Stimulated activated CD4-positive, alpha-beta T cell treated with anti-CD3 and anti-CD28 coated beads, Interleukin-2, amount 100 ng/mL, for 24 hours (primary cell): ENCODE measurements at regions not wholly inside any gene's neighbourhood (a gene's known extent, or its start where the extent isn't known, plus 50 kb on each side); places are given as distances from the start of the nearest gene placed in this dataset.
"Not testable (repeated sequence)": the region's sequence is repeated elsewhere in the genome, so short reads cannot be mapped to it uniquely, and the experiment has no call there.

Experiments used
- DNase-seq, 2 donors: peaks; one replicate each; pipeline ENCODE4 v3.0.0-alpha.2; 2020

DNA sequence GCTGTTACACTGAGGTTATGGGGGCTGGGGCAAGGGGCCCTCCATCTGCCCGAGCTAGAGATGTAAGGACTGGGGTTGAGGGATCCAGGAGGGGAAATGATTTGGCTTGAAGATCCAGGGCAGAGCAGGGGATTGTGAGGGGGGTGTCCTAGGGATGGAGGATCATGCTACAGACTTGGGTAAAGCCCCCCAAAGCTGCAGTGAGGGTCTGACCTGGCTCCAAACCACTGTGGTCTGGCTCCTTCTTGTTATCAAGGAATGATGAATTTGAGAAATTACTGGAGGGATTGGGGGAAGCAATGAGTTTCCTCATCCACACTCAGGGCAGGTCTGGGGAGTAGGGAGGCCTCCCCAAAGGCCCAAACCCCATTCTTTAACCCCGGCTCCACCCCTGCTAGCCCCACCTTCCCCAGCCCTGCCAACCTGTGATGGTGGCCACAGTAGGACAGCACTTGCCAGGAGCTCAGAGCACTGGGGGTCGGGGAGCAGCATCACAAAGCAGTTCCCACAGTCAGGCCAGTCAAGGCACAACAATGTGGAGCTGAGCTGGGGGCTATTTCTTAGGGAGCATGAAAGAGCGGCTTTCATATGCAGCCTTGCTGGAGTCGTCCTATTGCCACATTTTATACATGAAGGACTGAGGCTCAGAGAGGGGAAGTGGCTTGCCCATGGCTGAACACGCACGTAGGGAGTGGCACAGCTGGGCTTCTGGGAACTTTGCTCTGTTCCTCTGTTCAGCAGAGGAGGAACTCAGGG, 165.5 kb downstream of the EFNB1 start:
- DNase-seq: no peak

DNA sequence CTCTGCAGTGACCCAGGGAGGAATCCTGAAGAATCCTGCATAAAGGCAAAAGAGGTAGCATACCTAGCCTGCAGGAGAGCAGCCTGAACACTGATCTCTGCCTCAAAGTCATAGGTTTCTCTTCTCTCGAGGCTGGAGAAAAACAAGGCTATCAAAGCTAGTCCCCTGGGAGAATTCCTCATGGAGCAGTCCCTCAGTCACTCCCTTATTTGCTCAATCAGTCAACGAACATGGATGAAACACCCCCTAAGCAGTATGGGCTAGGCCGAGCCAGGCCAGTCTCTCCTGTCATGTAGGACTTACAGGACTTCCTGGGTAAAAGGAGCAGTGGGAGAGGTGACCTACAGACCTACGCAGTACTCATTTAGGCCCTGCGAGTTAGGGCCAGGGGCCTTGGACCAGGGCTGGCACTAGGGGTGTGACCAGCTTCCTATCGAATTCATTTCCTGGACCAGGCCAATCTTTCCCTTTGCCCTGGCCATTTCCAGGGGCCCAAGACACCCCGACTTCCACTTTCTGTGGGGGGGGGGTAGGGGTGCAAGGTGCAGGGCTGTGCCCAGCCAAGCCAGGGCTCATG, 164.1 kb downstream of the EFNB1 start:
- DNase-seq: no peak

DNA sequence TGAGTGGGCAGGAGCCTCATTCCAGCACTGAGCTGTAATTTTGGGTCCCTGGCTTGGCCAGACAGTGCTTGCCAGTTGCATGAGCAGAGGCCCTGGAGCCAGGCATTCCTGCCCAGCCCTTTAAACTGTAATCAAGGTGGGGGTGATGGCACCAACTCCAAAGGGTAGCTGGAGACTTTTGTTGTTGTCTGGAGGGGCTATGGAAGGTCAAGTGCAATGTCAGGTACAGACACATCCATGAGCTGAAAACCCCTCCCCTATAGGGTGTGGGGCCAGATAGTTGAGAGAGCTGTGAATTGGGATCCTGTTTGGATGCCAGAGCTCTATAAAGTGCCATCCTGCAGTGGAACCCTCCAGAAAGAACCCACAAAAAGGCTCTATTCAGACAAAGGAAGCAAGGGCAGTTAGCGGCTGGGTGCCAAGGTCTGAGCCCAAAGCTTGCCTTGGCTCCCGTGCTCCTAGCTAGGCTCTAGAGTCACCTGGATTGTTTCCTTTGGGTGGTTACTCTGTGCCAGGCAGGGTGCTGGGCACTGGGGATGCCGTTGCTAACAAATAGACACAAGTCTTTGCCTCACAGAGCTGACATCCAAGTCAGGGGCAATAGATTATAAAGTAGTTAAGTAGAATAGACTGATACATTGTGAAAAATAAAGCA, 163.0 kb downstream of the EFNB1 start:
- no peak for DNase-seq

- no peak for DNase-seq
Measured at GRCh38 chrX:68990948-68991347, 162.1 kb downstream of the EFNB1 start.

DNA sequence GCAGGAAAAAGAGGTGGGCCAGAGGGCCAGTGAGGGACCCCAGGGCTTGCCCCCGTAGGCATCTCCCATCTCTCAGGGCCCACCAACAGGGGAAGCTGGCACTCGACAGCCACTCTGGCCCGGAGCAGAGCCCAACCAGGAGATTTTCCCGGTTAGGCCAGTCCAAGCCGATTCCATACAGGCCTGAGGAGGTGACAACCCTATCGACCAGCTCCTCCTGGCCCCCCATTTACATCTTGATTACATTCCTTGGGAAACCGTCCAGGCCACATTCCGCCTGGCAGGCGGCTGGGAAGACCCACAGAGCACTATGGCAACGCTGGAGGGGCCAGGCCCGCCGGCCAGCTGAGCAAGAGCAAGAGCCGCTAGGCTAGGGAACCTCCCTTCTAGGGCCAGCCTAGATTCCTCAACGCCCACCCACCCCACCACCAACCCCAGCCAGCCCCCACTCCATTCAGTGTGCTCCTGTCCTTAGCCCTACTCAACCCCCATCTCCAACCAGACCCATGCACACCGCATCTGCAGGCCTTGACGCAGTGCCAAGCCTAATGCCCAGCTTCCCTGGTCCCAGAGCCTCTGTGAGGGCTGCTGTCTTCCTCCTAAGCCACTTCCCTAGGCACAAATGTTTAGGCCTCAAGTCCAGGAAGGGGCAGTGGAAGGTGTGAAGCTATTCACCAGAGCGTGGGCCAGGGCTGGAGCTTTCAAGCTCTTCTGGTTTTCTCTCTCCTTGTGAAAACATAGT, 161.2 kb downstream of the EFNB1 start:
- no peak for DNase-seq

DNA sequence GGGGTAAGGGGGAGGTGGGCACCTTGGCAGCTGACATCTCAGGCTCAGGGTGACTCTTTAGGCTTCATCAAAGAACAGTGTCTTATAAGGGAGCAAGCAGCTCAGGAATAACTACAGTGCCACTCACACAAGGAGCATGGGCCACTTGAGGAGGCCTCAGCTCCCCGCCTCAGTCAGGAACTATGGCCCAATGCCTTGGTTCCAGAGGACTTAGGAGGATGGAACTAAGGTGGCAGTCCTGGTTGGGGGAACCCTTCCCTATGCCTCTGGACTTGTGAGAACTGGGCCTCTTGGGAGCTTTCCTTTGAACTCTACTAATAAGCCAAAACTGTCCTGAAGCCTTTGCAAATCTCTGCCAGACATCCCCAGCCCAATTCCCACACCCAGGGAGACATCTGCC, 160.6 kb downstream of the EFNB1 start:
- no peak for DNase-seq

GRCh38 chrX:68988865-68989264, 160.0 kb downstream of the EFNB1 start:
- DNase-seq: no peak

- no peak for DNase-seq
Measured at GRCh38 chrX:68985135-68985755, 156.4 kb downstream of the EFNB1 start.

DNA sequence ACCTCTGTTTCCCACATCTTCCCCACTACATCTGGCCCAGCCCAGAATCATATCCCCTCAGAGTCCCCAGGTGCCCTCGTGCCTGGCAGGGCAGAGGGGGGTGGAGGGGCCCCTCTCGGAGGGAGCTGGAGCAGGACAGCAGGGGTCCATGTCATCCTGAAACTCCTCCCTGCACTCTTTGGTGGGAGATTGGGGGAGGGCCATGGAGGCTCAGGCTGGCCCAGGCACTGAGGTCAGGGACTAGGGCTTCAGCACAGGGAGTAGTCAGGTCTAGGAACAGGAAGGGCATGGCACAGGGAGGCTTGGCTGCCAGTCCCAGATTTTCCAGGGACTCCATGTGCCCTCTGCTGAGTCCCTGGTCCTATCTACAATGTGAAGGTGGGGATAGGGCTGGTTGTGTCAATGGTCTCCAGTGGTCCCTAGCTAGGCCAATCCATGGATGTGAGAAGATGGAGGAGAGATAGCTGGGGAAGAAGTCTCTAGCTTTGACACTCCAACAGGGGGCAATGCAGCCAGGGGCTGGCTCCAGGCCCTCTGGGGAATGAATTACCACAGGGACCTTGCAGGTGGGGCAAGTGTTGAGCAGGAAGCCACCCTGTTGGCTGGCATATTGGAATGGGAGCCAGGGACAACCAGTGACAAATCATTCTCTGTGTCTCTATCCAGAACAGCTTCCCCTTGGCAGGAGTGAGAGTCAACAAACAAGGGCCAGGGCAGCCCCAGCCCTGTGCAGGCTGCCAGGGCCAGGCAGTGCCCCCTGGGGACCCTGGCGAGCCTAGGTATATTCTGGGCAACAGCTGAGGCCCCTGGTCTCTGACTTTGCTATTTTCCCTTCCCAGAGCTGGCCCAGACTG, 154.4 kb downstream of the EFNB1 start:
- DNase-seq: no peak

GRCh38 chrX:68982476-68982875, 153.7 kb downstream of the EFNB1 start:
- DNase-seq: no peak

GRCh38 chrX:68980906-68981616, 152.2 kb downstream of the EFNB1 start:
- DNase-seq: no peak

GRCh38 chrX:68978655-68979054, 149.8 kb downstream of the EFNB1 start:
- DNase-seq: no peak

GRCh38 chrX:68978255-68978654, 149.4 kb downstream of the EFNB1 start:
- DNase-seq: no peak

DNA sequence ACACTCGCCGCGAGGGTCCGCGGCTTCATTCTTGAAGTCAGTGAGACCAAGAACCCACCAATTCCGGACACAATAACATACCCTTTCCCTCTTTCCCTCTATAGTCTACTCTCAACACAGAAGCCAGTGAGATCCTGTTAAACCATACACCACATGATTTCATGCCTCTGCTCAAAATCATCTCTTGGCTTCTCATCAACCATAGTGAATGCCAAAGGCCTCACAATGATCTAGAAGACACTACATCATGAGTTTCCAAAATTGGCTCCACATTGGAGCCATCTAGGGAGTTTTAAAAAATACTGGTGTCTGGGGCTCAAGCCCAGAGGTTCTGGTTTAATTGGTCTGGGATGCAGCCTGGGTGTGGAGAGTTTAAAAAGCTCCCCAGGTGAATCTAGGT, 124.5 kb downstream of the EFNB1 start:
- no peak for DNase-seq

DNA sequence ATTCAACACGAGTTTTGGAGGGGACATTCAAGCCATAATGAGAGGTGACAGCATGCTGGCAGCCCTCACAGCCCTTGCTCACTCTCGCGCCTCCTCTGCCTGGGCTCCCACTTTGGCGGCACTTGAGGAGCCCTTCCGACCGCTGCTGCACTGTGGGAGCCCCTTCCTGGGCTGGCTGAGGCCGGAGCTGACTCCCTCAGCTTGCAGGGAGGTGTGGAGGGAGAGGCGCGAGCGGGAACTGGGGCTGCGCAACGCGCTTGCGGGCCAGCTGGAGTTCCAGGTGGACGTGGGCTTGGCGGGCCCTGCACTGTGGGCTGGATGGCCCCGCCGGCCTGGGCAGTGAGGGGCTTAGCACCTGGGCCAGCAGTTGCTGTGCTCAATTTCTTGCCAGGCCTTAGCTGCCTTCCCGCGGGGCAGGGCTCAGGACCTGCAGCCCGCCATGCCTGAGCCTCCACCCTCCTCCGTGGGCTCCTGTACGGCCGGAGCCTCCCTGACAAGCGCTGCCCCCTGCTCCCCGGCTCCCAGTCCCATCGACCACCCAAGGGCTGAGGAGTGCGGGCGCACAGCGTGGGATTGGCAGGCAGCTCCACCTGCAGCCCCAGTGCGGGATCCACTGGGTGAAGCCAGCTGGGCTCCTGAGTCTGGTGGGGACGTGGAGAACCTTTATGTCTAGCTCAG, 123.3 kb downstream of the EFNB1 start:
- not testable (repeated sequence) for DNase-seq

DNA sequence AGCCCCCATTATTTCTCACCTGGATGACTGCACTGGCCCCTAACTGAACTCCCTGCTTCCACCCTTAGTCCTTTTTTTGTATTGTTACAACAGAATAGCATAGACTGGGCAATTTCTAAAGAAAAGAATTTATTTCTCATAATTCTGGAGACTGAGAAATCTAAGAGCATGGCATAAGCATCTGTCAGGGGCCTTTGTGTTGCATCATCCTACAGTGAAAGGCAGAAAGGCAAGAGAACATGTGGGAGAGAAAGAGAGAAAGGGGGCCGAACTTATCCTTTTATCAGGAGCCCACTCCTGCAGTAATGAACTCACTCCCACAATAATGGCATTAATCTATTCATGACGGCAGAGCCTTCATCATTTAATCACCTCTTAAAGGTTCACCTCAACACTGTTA, 122.1 kb downstream of the EFNB1 start:
- DNase-seq: no peak

DNA sequence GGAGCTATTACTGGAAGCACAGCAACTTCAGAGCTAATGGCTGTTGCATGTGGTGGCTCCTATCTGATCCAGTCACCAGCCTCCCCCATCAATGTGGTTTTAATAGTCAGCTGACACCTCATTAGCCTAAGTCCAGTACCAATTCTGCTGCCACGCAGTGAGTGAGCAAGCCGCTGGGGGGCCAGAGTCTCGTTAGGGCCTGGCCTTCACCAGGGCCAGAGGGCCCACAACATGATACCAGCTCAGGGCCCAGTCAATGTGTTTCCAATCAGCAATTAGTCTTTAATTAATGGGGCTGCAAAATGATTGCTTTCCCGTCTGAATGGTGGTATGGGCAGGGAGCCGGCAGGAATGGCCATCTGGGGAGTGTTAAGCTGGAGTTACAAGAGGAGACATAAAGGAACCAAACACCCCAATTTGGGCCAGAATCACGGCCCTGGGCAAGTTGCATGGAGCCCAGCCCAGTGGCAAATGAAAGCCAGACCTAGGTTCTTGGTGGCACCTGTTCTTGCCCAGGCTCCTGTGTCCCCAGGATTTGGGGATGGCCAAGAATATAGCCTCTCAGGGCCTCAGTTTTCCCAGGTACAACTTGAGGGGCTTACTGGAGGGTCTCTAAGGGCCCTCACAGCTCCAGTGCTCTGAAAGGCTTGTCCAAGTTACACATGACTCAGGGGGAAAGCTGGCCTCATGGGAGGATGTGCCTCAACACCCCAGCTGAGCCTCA, 119.2 kb downstream of the EFNB1 start:
- DNase-seq: no peak

DNA sequence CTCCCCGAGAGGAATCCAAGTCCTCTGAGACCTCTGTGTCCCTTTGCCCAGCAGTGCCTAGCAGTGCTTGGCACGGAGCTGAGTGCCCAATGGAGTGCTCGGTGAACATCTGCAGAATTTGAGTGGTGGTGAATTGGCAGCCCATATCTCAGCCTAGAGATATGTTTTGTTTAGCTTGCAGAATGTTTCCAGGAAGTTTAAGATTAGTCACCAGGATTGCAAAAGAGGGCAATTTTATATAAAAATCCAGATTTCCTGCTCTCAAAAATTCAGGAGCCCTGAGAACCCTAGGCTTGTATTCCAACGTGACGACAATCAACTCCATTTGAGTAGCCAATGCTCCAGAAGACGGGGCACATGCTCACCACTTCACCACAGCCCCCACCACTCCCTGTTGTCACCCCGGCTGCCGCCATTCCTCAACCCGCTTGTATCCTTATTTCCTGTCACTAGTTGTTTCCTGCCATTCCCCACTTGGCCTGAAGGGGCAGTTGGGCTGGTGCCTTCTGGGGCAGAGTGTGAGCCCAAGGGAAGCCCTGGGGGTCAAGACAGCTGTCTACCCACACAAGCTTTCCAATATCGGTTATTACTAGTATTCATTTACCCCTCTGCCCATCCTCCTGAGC, 116.9 kb downstream of the EFNB1 start:
- DNase-seq: peak in 1 of 2 donors; percentile 5

DNA sequence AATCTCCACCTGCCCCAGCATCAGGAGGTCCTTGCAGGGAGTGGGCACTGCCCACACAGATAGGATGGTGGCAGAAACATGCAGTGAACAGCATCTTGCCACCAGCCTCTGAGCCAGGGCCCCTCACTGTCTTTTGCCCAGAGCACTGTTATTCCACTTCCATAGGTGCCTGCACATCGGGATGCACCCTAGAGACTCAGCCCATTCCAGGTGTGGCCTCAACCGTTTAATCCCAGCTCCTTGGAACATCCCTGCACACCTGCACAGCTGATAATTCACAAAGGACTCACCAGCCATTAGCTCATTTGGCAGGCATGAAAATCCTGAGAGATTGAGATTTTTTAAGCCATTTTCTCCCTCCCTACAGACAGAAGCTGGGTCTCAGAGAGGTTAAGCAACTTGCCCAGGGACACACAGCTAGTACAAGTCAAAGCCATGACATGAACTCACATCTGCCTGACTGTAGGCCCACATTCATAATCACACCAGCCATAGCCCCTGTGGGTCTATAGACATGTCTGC, 116.3 kb downstream of the EFNB1 start:
- DNase-seq: no peak
